NCI-H1048 (cell line): ENCODE measurements at regions not wholly inside any gene's neighbourhood (a gene's known extent, or its start where the extent isn't known, plus 50 kb on each side); places are given as distances from the start of the nearest gene placed in this dataset.

Experiments used
- DNase-seq: peaks from one replicate; lab custom pipeline; 2025; lab: John Stamatoyannopoulos, UW

GRCh38 chr3:194995334-194995733 lies 275.6 kb downstream of the XXYLT1 start:
- no peak for DNase-seq

- DNase-seq, result no peak
Observed at GRCh38 chr3:194995922-194996321, 275.0 kb downstream of the XXYLT1 start.

- no peak for DNase-seq
Observed at GRCh38 chr3:194996746-194997145, 274.2 kb downstream of the XXYLT1 start.

- no peak for DNase-seq
Observed at GRCh38 chr3:194998417-194998816, 272.5 kb downstream of the XXYLT1 start.

- no peak for DNase-seq
Observed at GRCh38 chr3:194998948-194999347, 272.0 kb downstream of the XXYLT1 start.

- no peak for DNase-seq
Observed at GRCh38 chr3:194999491-194999890, 271.5 kb downstream of the XXYLT1 start.

- DNase-seq, result no peak
Observed at GRCh38 chr3:195001261-195001660, 269.7 kb downstream of the XXYLT1 start.

GRCh38 chr3:195001961-195002861 lies 268.7 kb downstream of the XXYLT1 start:
- DNase-seq, result no peak

GRCh38 chr3:195003006-195003892 lies 267.7 kb downstream of the XXYLT1 start:
- DNase-seq, result no peak

GRCh38 chr3:195003893-195004289 lies 267.1 kb downstream of the XXYLT1 start:
- no peak for DNase-seq

GRCh38 chr3:195004512-195005250 lies 266.3 kb downstream of the XXYLT1 start:
- no peak for DNase-seq

- no peak for DNase-seq
Observed at GRCh38 chr3:195005251-195005620, 265.7 kb downstream of the XXYLT1 start.

- DNase-seq, result no peak
Observed at GRCh38 chr3:195005759-195006510, 265.0 kb downstream of the XXYLT1 start.

GRCh38 chr3:195007151-195007550 lies 263.8 kb downstream of the XXYLT1 start:
- DNase-seq, result no peak

- no peak for DNase-seq
Observed at GRCh38 chr3:195007766-195008165, 263.2 kb downstream of the XXYLT1 start.

- DNase-seq, result no peak
Observed at GRCh38 chr3:195008816-195009215, 262.1 kb downstream of the XXYLT1 start.

- no peak for DNase-seq
Observed at GRCh38 chr3:195009616-195010015, 261.3 kb downstream of the XXYLT1 start.

GRCh38 chr3:195010551-195011100 lies 260.3 kb downstream of the XXYLT1 start:
- DNase-seq, result no peak

- DNase-seq, result no peak
Observed at GRCh38 chr3:195011231-195011834, 259.6 kb downstream of the XXYLT1 start.

- no peak for DNase-seq
Observed at GRCh38 chr3:195012100-195012499, 258.9 kb downstream of the XXYLT1 start.

GRCh38 chr3:195012571-195012970 lies 258.4 kb downstream of the XXYLT1 start:
- DNase-seq, result no peak
